Liver (tissue), 8 donors: ENCODE measurements at regions not wholly inside any gene's neighbourhood (a gene's known extent, or its start where the extent isn't known, plus 50 kb on each side); places are given as distances from the start of the nearest gene placed in this dataset.

Experiments used
- DNase-seq: peaks from one replicate; pipeline ENCODE4 v3.0.0-alpha.2; 2017; ENCODE audit warnings: low spot score
- H3K27ac ChIP-seq, 2 donors: one replicate each; pipeline ENCODE4 v1.7.0; 2013; ENCODE audit warnings: inconsistent platforms in 2 of 2, low read length in 2 of 2, control low read depth in 1 of 2, low read depth in 1 of 2, mild to moderate bottlenecking in 1 of 2
- H3K27me3 ChIP-seq, 4 donors: one replicate each; pipeline versions ENCODE4 v1.6.1 to v1.7.0; 2013; ENCODE audit warnings: low read length in 3 of 4, inconsistent platforms in 1 of 4, mild to moderate bottlenecking in 1 of 4, moderate library complexity in 1 of 4; ENCODE audit not compliant: control insufficient read depth in 4 of 4, insufficient read depth in 4 of 4
- H3K36me3 ChIP-seq, 4 donors: one replicate each; pipeline versions ENCODE4 v1.6.1 to v1.7.0; 2013; ENCODE audit warnings: low read length in 3 of 4, mild to moderate bottlenecking in 3 of 4, low read depth in 1 of 4, moderate library complexity in 1 of 4; ENCODE audit not compliant: control insufficient read depth in 4 of 4, insufficient read depth in 3 of 4
- H3K4me1 ChIP-seq, 4 donors: one replicate each; pipeline versions ENCODE4 v1.6.1 to v1.7.0; 2013; ENCODE audit warnings: low read length in 3 of 4, mild to moderate bottlenecking in 3 of 4, moderate library complexity in 1 of 4; ENCODE audit not compliant: control insufficient read depth in 4 of 4, insufficient read depth in 4 of 4
- H3K4me3 ChIP-seq, 3 donors: one replicate each; pipeline versions ENCODE4 v1.6.1 to v1.7.0; 2013; ENCODE audit warnings: low read length in 3 of 3, control low read depth in 1 of 3, low read depth in 1 of 3, mild to moderate bottlenecking in 1 of 3
- H3K9ac ChIP-seq, 2 donors: one replicate each; pipeline ENCODE4 v1.7.0; 2013; ENCODE audit warnings: low read length in 2 of 2, mild to moderate bottlenecking in 2 of 2, moderate library complexity in 2 of 2, control low read depth in 1 of 2, low read depth in 1 of 2
- H3K9me3 ChIP-seq, 4 donors: one replicate each; pipeline versions ENCODE4 v1.6.1 to v1.7.0; 2013; ENCODE audit warnings: low read length in 3 of 4; ENCODE audit not compliant: control insufficient read depth in 4 of 4
- ATF3 ChIP-seq: IDR thresholded peaks from 2 replicates; pipeline ENCODE4 v1.6.1; 2016; ENCODE audit warnings: antibody characterized with exemption
- CTCF ChIP-seq: fragments of 150-350 bp; IDR thresholded peaks from 2 replicates; pipeline ENCODE4 v1.5.1; 2017; ENCODE audit warnings: improper control_type of control experiment, low read depth, low read length; ENCODE audit not compliant: missing input control
- EGR1 ChIP-seq, 2 donors: IDR thresholded peaks; 2 replicates each; pipeline ENCODE4 v1.6.1; 2016 to 2018; ENCODE audit warnings: antibody characterized with exemption in 2 of 2, low read depth in 2 of 2
- FOXA1 ChIP-seq: IDR thresholded peaks from 2 replicates; pipeline ENCODE4 v1.6.1; 2016; ENCODE audit warnings: antibody characterized with exemption
- FOXA2 ChIP-seq: IDR thresholded peaks from 2 replicates; pipeline ENCODE4 v1.6.1; 2016; ENCODE audit warnings: antibody characterized with exemption
- GABPA ChIP-seq, 2 donors: IDR thresholded peaks in 1 of 2; conservative IDR thresholded peaks in 1 of 2; 2 replicates each; pipeline ENCODE4 v1.6.1; 2016; ENCODE audit warnings: antibody characterized with exemption in 2 of 2, mild to moderate bottlenecking in 1 of 2, moderate library complexity in 1 of 2
- HNF4A ChIP-seq, 2 donors: conservative IDR thresholded peaks; 2 replicates each; pipeline ENCODE4 v1.6.1; 2016; ENCODE audit warnings: antibody characterized with exemption in 2 of 2, mild to moderate bottlenecking in 2 of 2
- HNF4G ChIP-seq: IDR thresholded peaks from 2 replicates; pipeline ENCODE4 v1.6.1; 2016; ENCODE audit warnings: antibody characterized with exemption
- JUND ChIP-seq, 2 donors: IDR thresholded peaks; 2 replicates each; pipeline ENCODE4 v1.6.1; 2016; ENCODE audit warnings: antibody characterized with exemption in 2 of 2
- MAX ChIP-seq: IDR thresholded peaks from 2 replicates; pipeline ENCODE4 v1.6.1; 2016; ENCODE audit warnings: antibody characterized with exemption
- NR2F2 ChIP-seq: IDR thresholded peaks from 2 replicates; pipeline ENCODE4 v1.6.1; 2016; ENCODE audit warnings: antibody characterized with exemption
- RAD21 ChIP-seq, 2 donors: IDR thresholded peaks; 2 replicates each; pipeline ENCODE4 v1.6.1; 2016; ENCODE audit warnings: antibody characterized with exemption in 2 of 2, mild to moderate bottlenecking in 2 of 2
- REST ChIP-seq: IDR thresholded peaks from 2 replicates; pipeline ENCODE4 v1.6.1; 2016; ENCODE audit warnings: antibody characterized with exemption, mild to moderate bottlenecking
- RXRA ChIP-seq, 2 donors: IDR thresholded peaks; 2 replicates each; pipeline ENCODE4 v1.6.1; 2017 to 2018; ENCODE audit warnings: antibody characterized with exemption in 2 of 2, mild to moderate bottlenecking in 1 of 2
- SP1 ChIP-seq: IDR thresholded peaks from 2 replicates; pipeline ENCODE4 v1.6.1; 2018; ENCODE audit warnings: antibody characterized with exemption, mild to moderate bottlenecking
- YY1 ChIP-seq: IDR thresholded peaks from 2 replicates; pipeline ENCODE4 v1.6.1; 2016; ENCODE audit warnings: antibody characterized with exemption, mild to moderate bottlenecking
- ZBTB33 ChIP-seq: IDR thresholded peaks from 2 replicates; pipeline ENCODE4 v1.6.1; 2016; ENCODE audit warnings: antibody characterized with exemption
- WGBS: extraction: QIAGEN DNeasy Blood & Tissue Kit; methylation state at CpG from one replicate; pipeline ENCODE4 v1.1.7; 2013; 5-methylcytosine and 5-hydroxymethylcytosine counted together
- donor health status: healthy.
- donor health status: healthy.
- donor health status: healthy.
- donor health status: healthy.
- donor health status: healthy.

GRCh38 chr2:15794608-15795134 is 145.7 kb upstream of the MYCN start:
- no peaks in the 10 kb centered on the region for H3K27me3 ChIP-seq
- no peak for TF ChIP-seq EGR1 (IDR thresholded peaks at IDR 0.05; ENCODE audit: low read depth in 2 of 2)
- TF ChIP-seq HNF4G: no peak
- TF ChIP-seq HNF4A (conservative IDR thresholded peaks at IDR 0.05): no peak
- no peak for TF ChIP-seq FOXA2
- H3K27ac ChIP-seq: no peak overlapping the region
- no peaks in the 10 kb centered on the region for H3K36me3 ChIP-seq
- no peak for DNase-seq
- H3K4me3 ChIP-seq: no peak overlapping the region
- H3K4me1 ChIP-seq: no peaks in the 10 kb centered on the region
- H3K9ac ChIP-seq: no peak overlapping the region
- WGBS: 90% methylated on average over 5 of the region's 5 CpGs
- H3K9me3 ChIP-seq: no peaks in the 10 kb centered on the region

- WGBS: 84% methylated on average over 10 of the region's 10 CpGs
- no peaks in the 10 kb centered on the region for H3K9me3 ChIP-seq
- TF ChIP-seq RAD21 (IDR thresholded peaks at IDR 0.05) (no peak), HNF4A (conservative IDR thresholded peaks at IDR 0.05) (no peak), YY1 (no peak), MAX (no peak), EGR1 (IDR thresholded peaks at IDR 0.05; ENCODE audit: low read depth in 2 of 2) (no peak), ZBTB33 (no peak), FOXA1 (no peak), CTCF (no peak), NR2F2 (no peak), SP1 (no peak), ATF3 (no peak), JUND (IDR thresholded peaks at IDR 0.05) (no peak), HNF4G (no peak), RXRA (IDR thresholded peaks at IDR 0.05) (no peak), REST (no peak), GABPA (IDR thresholded peaks at IDR 0.05 in 1 of 2, conservative IDR thresholded peaks at IDR 0.05 in 1 of 2) (no peak)
- H3K9ac ChIP-seq: no peak overlapping the region
- no peaks in the 10 kb centered on the region for H3K27me3 ChIP-seq
- H3K27ac ChIP-seq: no peak overlapping the region
- DNase-seq: no peak
- no peak overlapping the region for H3K4me3 ChIP-seq
- no peaks in the 10 kb centered on the region for H3K36me3 ChIP-seq
- no peaks in the 10 kb centered on the region for H3K4me1 ChIP-seq
Measured at GRCh38 chr2:15795426-15795825, 144.9 kb upstream of the MYCN start.
